ENCODE measurements at regions not wholly inside any gene's neighbourhood (a gene's known extent, or its start where the extent isn't known, plus 50 kb on each side); places are given as distances from the start of the nearest gene placed in this dataset.

GRCh38 chr13:65844266-65844841, 1385.8 kb downstream of the PCDH9 start:
- no peaks in the 10 kb centered on the region for H3K9me3 Mint-ChIP-seq (ENCODE audit: unreplicated experiment)
- no peaks in the 10 kb centered on the region for H3K4me1 Mint-ChIP-seq (ENCODE audit: low read depth, unreplicated experiment)
- no peaks in the 10 kb centered on the region for H3K27me3 Mint-ChIP-seq (ENCODE audit: low read depth, unreplicated experiment)
- Histone ChIP-seq H3K9me3 (ENCODE audit: insufficient read depth, low read depth, low read length) (no peaks in the 10 kb centered on the region), H4K20me1 (ENCODE audit: insufficient read depth, low read length) (no peaks in the 10 kb centered on the region), H3K9ac (ENCODE audit: low read length) (no peak overlapping the region), H3K27me3 (ENCODE audit: insufficient read depth, low read length) (no peaks in the 10 kb centered on the region), H3K4me3 (ENCODE audit: insufficient read depth, low read depth, low read length) (no peak overlapping the region), H3K36me3 (ENCODE audit: insufficient read depth, low read length) (no peaks in the 10 kb centered on the region), H3K4me2 (ENCODE audit: low read length) (no peak overlapping the region), H3K79me2 (ENCODE audit: insufficient read depth, low read length) (no peaks in the 10 kb centered on the region), H3K4me1 (ENCODE audit: insufficient read depth, low read length) (no peaks in the 10 kb centered on the region), H3K27ac (ENCODE audit: low read depth, low read length) (no peak overlapping the region), H2AFZ (ENCODE audit: low read depth, low read length) (no peak overlapping the region)
- no peak overlapping the region for H3K4me3 Mint-ChIP-seq (ENCODE audit: unreplicated experiment)
- FAIRE-seq (no peak), DNase-seq (ENCODE audit: low read depth) (no peak)
- TF ChIP-seq EZH2 (IDR thresholded peaks at IDR 0.05; ENCODE audit: insufficient read depth, low read length): no peak
- H3K27ac Mint-ChIP-seq (ENCODE audit: unreplicated experiment): no peak overlapping the region
- no peaks in the 10 kb centered on the region for H3K36me3 Mint-ChIP-seq (ENCODE audit: low read depth, unreplicated experiment)

GRCh38 chr13:65843314-65843731, 1386.8 kb downstream of the PCDH9 start:
- Histone ChIP-seq H3K79me2 (ENCODE audit: insufficient read depth, low read length) (no peaks in the 10 kb centered on the region), H3K27me3 (ENCODE audit: insufficient read depth, low read length) (no peaks in the 10 kb centered on the region), H3K9me3 (ENCODE audit: insufficient read depth, low read depth, low read length) (no peaks in the 10 kb centered on the region), H3K36me3 (ENCODE audit: insufficient read depth, low read length) (no peaks in the 10 kb centered on the region), H2AFZ (ENCODE audit: low read depth, low read length) (no peak overlapping the region), H3K27ac (ENCODE audit: low read depth, low read length) (no peak overlapping the region), H3K9ac (ENCODE audit: low read length) (no peak overlapping the region), H3K4me2 (ENCODE audit: low read length) (no peak overlapping the region), H3K4me3 (ENCODE audit: insufficient read depth, low read depth, low read length) (no peak overlapping the region), H3K4me1 (ENCODE audit: insufficient read depth, low read length) (no peaks in the 10 kb centered on the region), H4K20me1 (ENCODE audit: insufficient read depth, low read length) (no peaks in the 10 kb centered on the region)
- TF ChIP-seq EZH2 (IDR thresholded peaks at IDR 0.05; ENCODE audit: insufficient read depth, low read length): no peak
- TF ChIP-seq CTCF (IDR thresholded peaks at IDR 0.05; ENCODE audit: insufficient read depth, low read depth, low read length): no peak
- no peaks in the 10 kb centered on the region for H3K4me1 Mint-ChIP-seq (ENCODE audit: low read depth, unreplicated experiment)
- FAIRE-seq: no peak
- no peak for DNase-seq (ENCODE audit: low read depth)
- H3K27me3 Mint-ChIP-seq (ENCODE audit: low read depth, unreplicated experiment): no peaks in the 10 kb centered on the region
- H3K9me3 Mint-ChIP-seq (ENCODE audit: unreplicated experiment): no peaks in the 10 kb centered on the region
- no peak overlapping the region for H3K4me3 Mint-ChIP-seq (ENCODE audit: unreplicated experiment)
- no peak overlapping the region for H3K27ac Mint-ChIP-seq (ENCODE audit: unreplicated experiment)
- H3K36me3 Mint-ChIP-seq (ENCODE audit: low read depth, unreplicated experiment): no peaks in the 10 kb centered on the region

GRCh38 chr13:65841156-65841555, 1389.0 kb downstream of the PCDH9 start:
- no peaks in the 10 kb centered on the region for H3K9me3 Mint-ChIP-seq (ENCODE audit: unreplicated experiment)
- Histone ChIP-seq H3K9ac (ENCODE audit: low read length) (no peak overlapping the region), H3K79me2 (ENCODE audit: insufficient read depth, low read length) (no peaks in the 10 kb centered on the region), H3K36me3 (ENCODE audit: insufficient read depth, low read length) (no peaks in the 10 kb centered on the region), H4K20me1 (ENCODE audit: insufficient read depth, low read length) (no peaks in the 10 kb centered on the region), H2AFZ (ENCODE audit: low read depth, low read length) (no peak overlapping the region), H3K4me2 (ENCODE audit: low read length) (no peak overlapping the region), H3K27me3 (ENCODE audit: insufficient read depth, low read length) (no peaks in the 10 kb centered on the region), H3K4me1 (ENCODE audit: insufficient read depth, low read length) (no peaks in the 10 kb centered on the region), H3K27ac (ENCODE audit: low read depth, low read length) (no peak overlapping the region), H3K9me3 (ENCODE audit: insufficient read depth, low read depth, low read length) (no peaks in the 10 kb centered on the region), H3K4me3 (ENCODE audit: insufficient read depth, low read depth, low read length) (no peak overlapping the region)
- DNase-seq (ENCODE audit: low read depth) (peak; percentile 45), FAIRE-seq (no peak)
- H3K4me1 Mint-ChIP-seq (ENCODE audit: low read depth, unreplicated experiment): no peaks in the 10 kb centered on the region
- TF ChIP-seq EZH2 (IDR thresholded peaks at IDR 0.05; ENCODE audit: insufficient read depth, low read length) (no peak), CTCF (IDR thresholded peaks at IDR 0.05; ENCODE audit: insufficient read depth, low read depth, low read length) (no peak)
- H3K27ac Mint-ChIP-seq (ENCODE audit: unreplicated experiment): no peak overlapping the region
- H3K4me3 Mint-ChIP-seq (ENCODE audit: unreplicated experiment): no peak overlapping the region
- no peaks in the 10 kb centered on the region for H3K27me3 Mint-ChIP-seq (ENCODE audit: low read depth, unreplicated experiment)
- H3K36me3 Mint-ChIP-seq (ENCODE audit: low read depth, unreplicated experiment): no peaks in the 10 kb centered on the region

All from astrocyte (in vitro differentiated cells and primary cell).